GM23248 (cell line): ENCODE measurements at regions not wholly inside any gene's neighbourhood (a gene's known extent, or its start where the extent isn't known, plus 50 kb on each side); places are given as distances from the start of the nearest gene placed in this dataset.

Source experiments
- EZH2 ChIP-seq: fragments of 200-600 bp; sonication (generic); IDR thresholded peaks from 2 replicates; pipeline ENCODE4 v1.6.1; 2018; ENCODE audit warnings: antibody characterized with exemption, mild to moderate bottlenecking; ENCODE audit not compliant: insufficient read depth, poor library complexity, severe bottlenecking
- EZH2phosphoT487 ChIP-seq: fragments of 200-600 bp; sonication (generic); IDR thresholded peaks from 2 replicates; pipeline ENCODE4 v1.6.1; 2018; ENCODE audit warnings: antibody characterized with exemption, moderate library complexity, mild to moderate bottlenecking, low read depth; ENCODE audit not compliant: insufficient read depth

DNA sequence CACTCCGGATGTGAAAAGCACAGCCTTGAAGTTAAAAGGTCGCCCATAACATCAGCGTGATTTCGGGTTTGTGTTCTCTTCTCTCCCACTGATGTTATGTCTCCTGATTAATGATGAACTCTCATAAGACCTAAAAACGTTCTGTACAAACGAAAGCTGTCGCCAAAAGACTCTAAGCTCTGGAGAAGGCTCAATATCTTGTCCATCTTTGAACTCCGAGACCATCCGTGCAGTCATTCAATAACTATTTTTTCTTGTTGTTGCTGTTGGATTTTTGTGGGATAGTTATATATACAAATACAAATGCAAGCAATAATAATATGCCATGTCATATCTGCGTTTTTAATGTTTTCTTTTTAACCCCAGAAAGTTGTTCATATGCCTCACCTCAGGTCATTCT is 291.8 kb upstream of the MARCKS start:
- TF ChIP-seq EZH2 (no peak), EZH2phosphoT487 (no peak)
